H1 (cell line): ENCODE measurements at regions not wholly inside any gene's neighbourhood (a gene's known extent, or its start where the extent isn't known, plus 50 kb on each side); places are given as distances from the start of the nearest gene placed in this dataset.

Source experiments
- CTCF ChIA-PET: fragments of 300-600 bp; sonication (Branson Sonifier 250); formaldehyde crosslinking; loops from one replicate; lab custom pipeline; 2021; ENCODE audit not compliant: partially characterized antibody; lab: Charles Lee
- POLR2A ChIA-PET: fragments of 300-600 bp; sonication (Branson Sonifier 250); formaldehyde crosslinking; loops from one replicate; lab custom pipeline; 2021; ENCODE audit warnings: inconsistent platforms; ENCODE audit not compliant: partially characterized antibody; lab: Charles Lee
- DNase-seq, 2 experiments: peaks; one replicate each; pipeline versions ENCODE4 v3.0.0 to v3.0.0-alpha.2; 2010 to 2022; ENCODE audit warnings: low spot score in 2 of 2, low read depth in 1 of 2, mixed read lengths in 1 of 2
- FAIRE-seq: peaks from 2 replicates; lab custom pipeline; 2011; peaks lifted over from hg19 to GRCh38; lab: Jason Lieb, UNC
- H2AFZ ChIP-seq: 2 replicates; pipeline ENCODE4 v1.8.1; 2012; ENCODE audit warnings: low read length, inconsistent platforms
- H2AK5ac ChIP-seq: 2 replicates; pipeline ENCODE4 v1.6.1; 2013; ENCODE audit warnings: low read depth, low read length
- H2BK120ac ChIP-seq: replicated peaks from 2 replicates; pipeline ENCODE3; 2013; ENCODE audit warnings: low read depth, low read length, inconsistent platforms
- H2BK12ac ChIP-seq: 2 replicates; pipeline ENCODE4 v1.6.1; 2013; ENCODE audit warnings: low read depth, low read length
- H2BK15ac ChIP-seq: 2 replicates; pipeline ENCODE4 v1.6.1; 2013; ENCODE audit warnings: low read length
- H2BK20ac ChIP-seq: 2 replicates; pipeline ENCODE4 v1.6.1; 2013; ENCODE audit warnings: low read length
- H2BK5ac ChIP-seq: 2 replicates; pipeline ENCODE4 v1.6.1; 2013; ENCODE audit warnings: low read depth, low read length
- H3K14ac ChIP-seq: 2 replicates; pipeline ENCODE4 v1.6.1; 2013; ENCODE audit warnings: inconsistent platforms; ENCODE audit not compliant: insufficient read length
- H3K18ac ChIP-seq: 2 replicates; pipeline ENCODE4 v1.6.1; 2013; ENCODE audit warnings: low read length; ENCODE audit errors: extremely low read depth
- H3K23ac ChIP-seq: 2 replicates; pipeline ENCODE4 v1.6.1; 2013; ENCODE audit warnings: inconsistent platforms; ENCODE audit not compliant: insufficient read length
- H3K23me2 ChIP-seq: 2 replicates; pipeline ENCODE4 v1.6.1; 2013; ENCODE audit warnings: low read depth, low read length
- H3K27ac ChIP-seq: 2 replicates; pipeline ENCODE4 v1.6.1; 2011; ENCODE audit warnings: low read depth, low read length, inconsistent platforms
- H3K27me3 ChIP-seq, 4 experiments: replicated peaks in 1 of 4; 1 replicate in 1 of 4; 2 replicates in 3 of 4; pipeline versions ENCODE4 v1.6.1 to v1.8.1; 2011 to 2013; ENCODE audit warnings: low read length in 3 of 4, mild to moderate bottlenecking in 3 of 4, inconsistent platforms in 2 of 4, mixed read lengths in 2 of 4, moderate library complexity in 1 of 4; ENCODE audit not compliant: control insufficient read depth in 3 of 4, insufficient read depth in 3 of 4; ENCODE audit errors: extremely low read depth in 1 of 4
- H3K36me3 ChIP-seq, 4 experiments: 2 replicates each; pipeline versions ENCODE4 v1.6.1 to v1.8.1; 2011 to 2013; ENCODE audit warnings: mild to moderate bottlenecking in 4 of 4, low read length in 3 of 4, moderate library complexity in 2 of 4, control low read depth in 1 of 4, inconsistent platforms in 1 of 4; ENCODE audit not compliant: insufficient read depth in 4 of 4, control insufficient read depth in 2 of 4
- H3K4ac ChIP-seq: replicated peaks from 2 replicates; pipeline ENCODE3; 2013; ENCODE audit warnings: low read length, low read depth, mixed read lengths, inconsistent platforms; ENCODE audit not compliant: insufficient read length
- H3K4me1 ChIP-seq, 4 experiments: replicated peaks in 1 of 4; 1 replicate in 1 of 4; 2 replicates in 3 of 4; pipeline versions ENCODE4 v1.6.1 to v1.8.1; 2011 to 2013; ENCODE audit warnings: low read length in 3 of 4, inconsistent platforms in 2 of 4, mixed read lengths in 1 of 4; ENCODE audit not compliant: insufficient read depth in 4 of 4, control insufficient read depth in 3 of 4
- H3K4me2 ChIP-seq, 2 experiments: 2 replicates each; pipeline versions ENCODE4 v1.6.1 to v1.8.1; 2011 to 2013; ENCODE audit warnings: low read depth in 2 of 2, low read length in 2 of 2, control low read depth in 1 of 2, inconsistent platforms in 1 of 2, mild to moderate bottlenecking in 1 of 2; ENCODE audit not compliant: insufficient read depth in 1 of 2
- H3K4me3 ChIP-seq, 4 experiments: fragments of 200-600, 300-600 bp in 1 of 4; sonication (generic), shearing (Covaris generic), sonication (Bioruptor Twin) in 1 of 4; 2 replicates each; pipeline versions ENCODE4 v1.5.1 to v1.8.1; 2011 to 2016; ENCODE audit warnings: low read length in 4 of 4, low read depth in 3 of 4, control low read depth in 2 of 4, inconsistent platforms in 2 of 4, mild to moderate bottlenecking in 2 of 4, mixed read lengths in 1 of 4, moderate library complexity in 1 of 4; ENCODE audit not compliant: insufficient read depth in 2 of 4; ENCODE audit errors: extremely low read depth in 1 of 4
- H3K56ac ChIP-seq: replicated peaks from 2 replicates; pipeline ENCODE3; 2013; ENCODE audit warnings: low read depth, mild to moderate bottlenecking, mixed read lengths, low read length, inconsistent platforms; ENCODE audit not compliant: insufficient read length
- H3K79me1 ChIP-seq: 2 replicates; pipeline ENCODE4 v1.6.1; 2013; ENCODE audit warnings: low read depth, low read length, control low read depth
- H3K79me2 ChIP-seq, 2 experiments: 2 replicates each; pipeline versions ENCODE4 v1.6.1 to v1.8.1; 2012 to 2013; ENCODE audit warnings: low read length in 2 of 2, mild to moderate bottlenecking in 2 of 2, inconsistent platforms in 1 of 2; ENCODE audit not compliant: insufficient read depth in 2 of 2, control insufficient read depth in 1 of 2
- H3K9ac ChIP-seq, 4 experiments: replicated peaks in 1 of 4; 1 replicate in 1 of 4; 2 replicates in 3 of 4; pipeline versions ENCODE4 v1.6.1 to v1.8.1; 2011 to 2013; ENCODE audit warnings: low read depth in 3 of 4, low read length in 3 of 4, control low read depth in 2 of 4, mild to moderate bottlenecking in 2 of 4, moderate library complexity in 2 of 4, inconsistent platforms in 1 of 4; ENCODE audit errors: extremely low read depth in 1 of 4
- H3K9me3 ChIP-seq, 2 experiments: 2 replicates each; pipeline versions ENCODE4 v1.6.1 to v1.8.1; 2012 to 2013; ENCODE audit warnings: mild to moderate bottlenecking in 2 of 2, moderate library complexity in 2 of 2, control low read depth in 1 of 2, inconsistent platforms in 1 of 2, low read depth in 1 of 2, low read length in 1 of 2, mixed read lengths in 1 of 2; ENCODE audit not compliant: insufficient read depth in 2 of 2
- H4K20me1 ChIP-seq, 2 experiments: replicated peaks in 1 of 2; 2 replicates each; pipeline versions ENCODE3 to v1.8.1; 2011 to 2013; ENCODE audit warnings: inconsistent platforms in 2 of 2, low read length in 2 of 2, mild to moderate bottlenecking in 1 of 2; ENCODE audit not compliant: insufficient read depth in 2 of 2, control insufficient read depth in 1 of 2
- H4K5ac ChIP-seq: 2 replicates; pipeline ENCODE4 v1.6.1; 2013; ENCODE audit warnings: low read length, low read depth, mixed read lengths, inconsistent platforms; ENCODE audit not compliant: insufficient read length
- H4K8ac ChIP-seq: 2 replicates; pipeline ENCODE4 v1.8.0; 2013; ENCODE audit warnings: mild to moderate bottlenecking, moderate library complexity, low read length, inconsistent platforms; ENCODE audit not compliant: insufficient read depth; ENCODE audit errors: extremely low read depth
- H4K91ac ChIP-seq: replicated peaks from 2 replicates; pipeline ENCODE3; 2013; ENCODE audit warnings: low read length, mixed read lengths, inconsistent platforms; ENCODE audit not compliant: insufficient read length
- RAD21 ChIP-seq, 2 experiments: IDR thresholded peaks in 1 of 2; conservative IDR thresholded peaks in 1 of 2; 2 replicates each; pipeline ENCODE4 v1.6.1; 2011; ENCODE audit warnings: low read depth in 2 of 2, low read length in 2 of 2, improper control_type of control experiment in 1 of 2, inconsistent platforms in 1 of 2, mild to moderate bottlenecking in 1 of 2, moderate library complexity in 1 of 2
- RBBP5 ChIP-seq: IDR thresholded peaks from 2 replicates; pipeline ENCODE4 v1.7.1; 2012; ENCODE audit warnings: low read depth, mild to moderate bottlenecking, inconsistent platforms, low read length, moderate library complexity, borderline replicate concordance
- RFX5 ChIP-seq: IDR thresholded peaks from 2 replicates; pipeline ENCODE4 v1.6.1; 2011; ENCODE audit warnings: low read depth, low read length, improper control_type of control experiment, borderline replicate concordance
- WGBS, 2 experiments: shearing (Covaris generic) in 1 of 2; methylation state at CpG; one replicate each; pipeline versions ENCODE4 v1.1.6 to v1.1.7; 2013 to 2015; ENCODE audit warnings: low lambda C conversion rate in 2 of 2, mixed read lengths in 2 of 2, inconsistent platforms in 1 of 2, low coverage in 1 of 2, missing lambda C conversion rate in 1 of 2; ENCODE audit not compliant: insufficient replicate concordance in 2 of 2, insufficient coverage in 1 of 2, insufficient read length in 1 of 2; ENCODE audit errors: extremely low coverage in 1 of 2, missing lambda C conversion rate in 1 of 2; 5-methylcytosine and 5-hydroxymethylcytosine counted together

- H3K9me3 ChIP-seq, result peaks cover 2 to 12% of the 10 kb centered on the region in 2 experiments; a peak in 1 of 4 replicates
- H3K27ac ChIP-seq, result no peak overlapping the region
- H3K4me2 ChIP-seq, result no peak overlapping the region
- DNase-seq (no peak), FAIRE-seq (no peak)
- H3K4me3 ChIP-seq, result no peak overlapping the region
- H4K8ac ChIP-seq, result no peak overlapping the region
- no peak overlapping the region for H3K18ac ChIP-seq
- no peak overlapping the region for H3K14ac ChIP-seq
- no peak overlapping the region for H3K9ac ChIP-seq
- H4K20me1 ChIP-seq, result no peaks in the 10 kb centered on the region
- no peak overlapping the region for H2BK15ac ChIP-seq
- no peak overlapping the region for H2BK120ac ChIP-seq
- CTCF ChIA-PET, result interaction anchor here (1.2 kb wide), 1 partner anchor 12 kb away, joined by 3 read pairs; no protein-coding TSS in a partner anchor
- no peak overlapping the region for H2BK12ac ChIP-seq
- H4K5ac ChIP-seq, result no peak overlapping the region
- 0 out of 2 replicates have a peak, but pooled peaks cover 1% of the 10 kb centered on the region for H3K23me2 ChIP-seq
- TF ChIP-seq RBBP5, result no peak
- TF ChIP-seq RFX5, result no peak
- TF ChIP-seq RAD21 (IDR thresholded peaks at IDR 0.05 in 1 of 2, conservative IDR thresholded peaks at IDR 0.05 in 1 of 2; ENCODE audit: low read depth in 2 of 2, low read length in 2 of 2), result no peak
- 96% methylated on average over 2 of the region's 2 CpGs; no CpG with 5 or more reads in 1 of the 2 experiments for WGBS, 2 experiments
- H2AFZ ChIP-seq, result no peak overlapping the region
- no peak overlapping the region for H4K91ac ChIP-seq
- no peaks in the 10 kb centered on the region for H3K27me3 ChIP-seq
- no peak overlapping the region for H3K23ac ChIP-seq
- H2AK5ac ChIP-seq, result no peak overlapping the region
- H2BK20ac ChIP-seq, result no peak overlapping the region
- H3K79me1 ChIP-seq, result no peaks in the 10 kb centered on the region
- H3K36me3 ChIP-seq, result no peaks in the 10 kb centered on the region
- H3K4ac ChIP-seq, result no peak overlapping the region
- no peaks in the 10 kb centered on the region for H3K79me2 ChIP-seq
- no peak overlapping the region for H3K56ac ChIP-seq
- H3K4me1 ChIP-seq, result no peaks in the 10 kb centered on the region
- POLR2A ChIA-PET, result no interaction called here
- no peak overlapping the region for H2BK5ac ChIP-seq
Observed at GRCh38 chr2:226524381-226524843, 275.2 kb downstream of the IRS1 start.
